HG03460 (cell line): ENCODE measurements at regions not wholly inside any gene's neighbourhood (a gene's known extent, or its start where the extent isn't known, plus 50 kb on each side); places are given as distances from the start of the nearest gene placed in this dataset.

Experiments used
- ATAC-seq: cut with Tn5 transposase; IDR thresholded peaks from one replicate; pipeline ENCODE4 v1.9.1; 2021; ENCODE audit not compliant: unreplicated experiment

DNA sequence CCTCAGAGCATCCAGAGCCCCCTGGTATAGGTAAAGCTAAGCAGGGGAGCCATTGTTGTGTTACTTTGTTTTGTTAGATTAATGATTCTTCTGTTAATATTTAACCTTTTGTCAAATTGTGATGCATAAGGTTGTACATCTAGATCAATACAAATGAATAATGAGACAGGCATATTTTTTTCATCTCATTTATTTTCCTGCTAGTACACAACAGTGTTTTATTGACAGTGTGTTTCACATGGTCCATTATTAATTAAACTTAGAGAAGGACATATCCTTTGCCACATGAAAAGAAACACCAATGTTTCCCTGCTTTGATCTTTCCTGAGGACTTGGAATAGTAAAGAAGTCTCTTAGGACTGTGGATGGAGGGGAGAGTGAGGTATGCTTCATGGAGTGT lies 543.6 kb upstream of the CFAP20DC start:
- ATAC-seq = no peak

GRCh38 chr3:59580996-59581395 lies 531.2 kb upstream of the CFAP20DC start:
- ATAC-seq = no peak

GRCh38 chr3:59580499-59580898 lies 530.7 kb upstream of the CFAP20DC start:
- ATAC-seq = no peak

DNA sequence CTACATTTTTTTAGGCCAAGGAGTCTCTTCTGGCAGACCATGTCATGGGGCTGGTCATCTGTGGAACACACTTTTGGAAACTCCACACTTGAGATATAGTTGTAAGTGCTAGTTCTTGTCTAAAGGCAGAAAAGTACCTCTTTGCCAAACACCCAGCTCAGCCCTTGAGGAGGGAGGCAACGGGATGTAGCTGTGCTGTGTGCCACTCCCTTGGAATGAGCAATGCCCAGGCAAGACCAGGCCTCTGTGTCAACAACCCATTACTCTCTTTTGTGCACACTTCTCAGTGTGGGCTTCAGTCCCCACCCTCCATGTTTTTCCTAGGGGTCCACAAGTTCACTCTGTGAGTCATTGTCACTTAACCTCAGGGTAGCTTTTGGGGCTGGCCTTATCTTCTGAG lies 528.3 kb upstream of the CFAP20DC start:
- ATAC-seq = no peak

DNA sequence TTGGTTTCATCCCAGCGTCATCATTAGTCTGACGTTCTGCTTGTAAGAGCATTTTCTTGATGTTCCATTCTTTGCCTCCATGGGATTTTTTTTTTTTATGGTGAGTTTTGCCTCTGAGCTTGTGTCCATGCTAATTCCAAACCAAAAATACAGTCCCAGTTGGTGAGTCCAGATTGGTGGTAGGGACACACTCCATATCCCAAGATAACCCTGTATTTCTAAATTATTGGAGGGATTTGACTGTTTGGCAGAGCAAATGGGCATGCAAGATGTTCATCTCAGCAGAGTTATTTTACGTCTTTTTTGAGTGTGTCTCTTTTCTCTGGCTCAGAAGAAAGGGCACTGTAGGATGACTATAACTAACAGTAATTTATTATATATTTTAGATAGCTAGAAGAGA lies 526.8 kb upstream of the CFAP20DC start:
- ATAC-seq = no peak

DNA sequence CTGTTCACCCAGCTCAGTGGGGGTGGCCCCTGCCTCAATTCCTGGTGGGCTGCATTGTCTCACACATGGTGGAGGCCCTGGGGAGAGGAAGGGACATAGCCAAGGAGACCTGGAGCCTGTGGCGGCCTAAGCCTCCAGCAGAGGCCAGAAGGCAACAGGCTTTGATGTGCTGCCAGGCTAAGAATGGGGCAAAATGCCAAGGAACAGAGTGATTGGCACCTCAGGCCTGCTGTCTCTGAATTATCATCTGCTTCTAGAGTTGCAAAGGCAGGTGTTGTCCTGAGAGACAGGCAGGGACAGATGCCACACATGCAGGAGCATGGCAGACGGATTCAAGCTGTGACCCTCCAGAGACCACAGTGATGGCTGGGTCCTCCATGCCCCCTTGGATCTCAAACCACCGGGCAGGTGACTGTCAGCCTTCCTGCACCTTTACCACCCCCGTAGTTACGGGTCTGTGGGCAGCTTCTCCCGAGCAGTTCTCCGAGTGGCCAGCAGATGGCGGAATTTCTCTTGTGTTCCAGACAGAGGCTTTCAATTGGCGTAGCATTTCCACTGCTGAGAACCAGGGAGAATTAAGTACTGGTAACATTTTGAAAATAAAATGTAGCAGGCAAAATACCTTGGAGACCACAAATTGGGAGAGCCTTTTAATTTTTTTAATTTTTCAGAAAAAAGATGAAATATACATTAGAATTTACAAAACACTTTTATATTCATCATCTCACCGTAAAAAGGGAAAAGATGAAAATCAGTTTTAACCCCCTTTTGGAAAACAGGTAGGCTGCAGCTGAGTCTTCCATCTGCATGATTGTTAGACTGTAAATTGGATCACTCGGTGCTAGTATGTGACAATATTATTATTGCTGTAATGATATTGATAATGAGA lies 525.5 kb upstream of the CFAP20DC start:
- peak; percentile 84 for ATAC-seq

GRCh38 chr3:59573911-59574310 lies 524.1 kb upstream of the CFAP20DC start:
- no peak for ATAC-seq

DNA sequence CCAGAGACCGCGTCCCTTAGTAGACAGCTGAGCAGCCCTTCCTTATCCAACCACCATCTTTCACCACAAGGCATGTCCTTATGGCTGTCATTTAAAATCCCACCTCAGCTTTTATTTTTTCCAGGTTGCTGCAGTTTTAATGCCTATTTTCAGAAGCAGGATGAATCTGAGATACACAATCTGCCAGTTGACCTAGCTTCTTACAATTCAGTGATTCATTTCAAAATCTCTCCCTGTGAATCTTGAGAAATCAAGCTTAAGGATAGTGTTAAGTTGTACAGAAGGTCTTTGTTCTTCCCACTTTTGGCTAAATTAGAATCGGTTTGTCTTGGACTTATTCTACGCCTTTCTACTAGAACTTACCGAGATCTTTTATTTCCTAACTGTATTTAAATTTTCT lies 522.3 kb upstream of the CFAP20DC start:
- no peak for ATAC-seq

- no peak for ATAC-seq
Measured at GRCh38 chr3:59570806-59571205, 521.0 kb upstream of the CFAP20DC start.

DNA sequence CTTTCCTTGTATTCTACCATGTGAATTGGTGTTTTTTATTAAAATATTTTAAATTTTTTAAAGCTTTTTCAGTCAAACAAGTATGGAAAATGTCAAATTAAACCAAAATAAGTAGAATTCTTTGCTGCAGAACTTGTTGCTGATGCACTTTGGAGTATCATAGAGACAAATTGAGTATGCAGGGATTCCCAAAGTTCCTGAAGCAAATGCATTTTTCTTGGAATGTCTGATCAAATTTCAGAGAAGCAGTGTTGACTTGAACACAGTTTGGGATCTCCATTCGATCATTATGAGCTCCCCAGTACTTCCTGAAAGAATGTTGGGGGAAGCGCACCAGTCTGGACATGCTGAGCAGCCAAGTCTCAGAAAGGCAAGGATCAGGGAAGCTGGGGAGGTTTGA lies 517.8 kb upstream of the CFAP20DC start:
- ATAC-seq = no peak

GRCh38 chr3:59566481-59566975 lies 516.7 kb upstream of the CFAP20DC start:
- ATAC-seq = peak; percentile 98

GRCh38 chr3:59565125-59565524 lies 515.3 kb upstream of the CFAP20DC start:
- ATAC-seq = no peak

DNA sequence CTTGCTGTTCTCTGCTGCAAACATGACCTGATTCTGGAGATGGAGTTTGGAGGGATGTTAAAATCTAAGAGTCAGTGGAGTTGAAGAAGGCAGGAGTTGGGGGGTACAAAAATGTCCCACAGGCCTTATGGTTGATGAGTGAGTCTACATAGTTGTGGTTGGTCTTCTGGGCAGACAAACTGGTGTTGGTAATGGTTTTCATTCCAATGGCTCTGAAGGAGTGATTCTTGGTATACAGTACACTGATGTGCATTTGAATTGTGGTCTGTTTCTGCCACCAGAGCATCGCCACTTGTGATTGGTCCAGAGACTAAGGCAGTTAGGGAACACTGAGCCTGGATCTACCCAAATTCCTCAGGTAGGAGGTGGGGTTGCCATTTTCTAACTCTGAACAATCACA lies 514.1 kb upstream of the CFAP20DC start:
- ATAC-seq = no peak

GRCh38 chr3:59563072-59563605 lies 513.3 kb upstream of the CFAP20DC start:
- no peak for ATAC-seq

GRCh38 chr3:59559721-59560435 lies 510.1 kb upstream of the CFAP20DC start:
- ATAC-seq = no peak

DNA sequence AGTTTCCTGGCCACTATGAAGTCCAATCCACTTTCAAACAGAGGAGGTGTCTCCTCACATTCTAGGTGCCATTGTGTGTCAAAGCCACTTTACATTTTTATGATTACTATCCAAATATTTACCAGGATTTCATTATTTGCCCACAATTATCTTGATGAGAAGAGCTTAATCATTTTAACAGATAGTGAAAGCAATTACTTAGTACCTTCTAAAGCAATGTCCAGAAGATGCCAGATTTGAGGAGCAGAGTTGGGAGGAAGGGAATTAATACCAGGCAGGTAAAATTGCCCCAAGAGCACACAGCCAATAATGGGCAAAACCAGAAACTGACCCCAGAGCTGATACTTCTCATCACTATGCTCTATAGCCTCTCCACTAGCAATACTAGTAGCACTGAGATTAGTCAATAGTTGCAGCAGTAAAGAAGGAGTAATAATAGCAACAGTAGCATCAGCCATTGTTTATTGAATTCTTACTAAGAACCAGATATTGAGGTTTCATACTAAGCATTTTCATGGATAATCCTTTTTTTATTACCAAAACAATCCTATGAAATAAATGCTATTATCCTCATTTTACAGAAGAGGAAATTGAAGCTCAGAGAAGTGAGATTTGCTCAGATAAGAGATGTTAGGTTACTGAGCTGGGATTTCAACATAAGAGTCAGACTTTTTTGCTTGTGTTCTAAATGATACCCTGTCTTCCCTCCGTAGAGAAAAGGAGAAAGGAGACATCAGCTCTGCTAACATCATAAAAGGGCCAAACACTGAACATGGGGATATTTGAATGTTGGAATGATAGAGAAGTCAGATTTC lies 509.3 kb upstream of the CFAP20DC start:
- no peak for ATAC-seq

DNA sequence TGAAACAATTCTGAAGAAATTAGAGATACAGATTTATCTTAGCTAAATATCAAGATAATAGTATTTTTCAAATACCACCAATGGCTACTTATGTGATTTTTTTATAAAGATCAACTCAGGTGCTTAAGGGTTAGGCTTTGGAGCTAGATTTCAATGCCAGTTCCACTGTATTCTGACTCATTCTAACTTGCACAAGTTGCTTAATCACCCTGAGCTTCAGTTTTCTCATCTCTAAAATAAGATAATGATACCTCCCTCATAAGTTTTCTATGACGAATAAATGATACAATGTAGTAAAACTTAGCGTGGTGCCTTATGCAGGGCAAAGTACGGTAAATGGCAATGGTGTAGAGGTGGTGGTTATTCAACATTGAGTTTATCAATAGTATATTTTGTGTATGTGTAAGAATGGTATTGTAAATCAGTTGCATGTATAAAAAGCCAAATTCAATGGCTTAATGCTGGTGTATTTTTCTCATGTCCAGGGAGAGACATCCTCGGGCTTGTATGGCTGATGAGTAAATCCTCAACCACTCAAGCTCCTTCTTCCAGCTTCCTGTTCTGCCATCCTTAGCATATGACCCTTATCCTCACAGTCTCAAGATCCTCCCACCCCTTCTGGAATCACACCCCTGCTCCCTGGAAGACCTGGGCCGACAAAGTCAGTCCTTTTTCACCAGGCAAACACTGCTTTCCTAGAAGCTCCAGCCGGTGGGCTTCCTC lies 505.9 kb upstream of the CFAP20DC start:
- no peak for ATAC-seq

DNA sequence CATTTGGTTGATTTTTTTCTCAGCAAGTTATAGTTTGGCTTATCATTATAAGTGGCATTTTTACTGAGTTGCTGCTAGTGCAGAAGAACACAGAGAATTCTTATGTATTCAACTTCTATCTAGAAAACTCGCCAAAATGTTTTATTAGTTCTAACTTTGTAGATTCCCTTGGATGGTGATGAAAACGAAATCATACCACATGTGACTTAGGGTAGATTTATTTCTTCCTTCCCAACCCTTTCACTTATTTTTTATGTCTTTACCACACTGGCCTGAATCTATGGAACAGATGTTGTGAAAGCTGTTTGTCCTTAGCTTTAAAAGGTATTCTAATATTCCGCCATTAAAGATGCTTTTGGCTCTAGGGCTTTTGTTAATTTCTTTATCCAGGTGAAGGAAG lies 503.3 kb upstream of the CFAP20DC start:
- no peak for ATAC-seq

DNA sequence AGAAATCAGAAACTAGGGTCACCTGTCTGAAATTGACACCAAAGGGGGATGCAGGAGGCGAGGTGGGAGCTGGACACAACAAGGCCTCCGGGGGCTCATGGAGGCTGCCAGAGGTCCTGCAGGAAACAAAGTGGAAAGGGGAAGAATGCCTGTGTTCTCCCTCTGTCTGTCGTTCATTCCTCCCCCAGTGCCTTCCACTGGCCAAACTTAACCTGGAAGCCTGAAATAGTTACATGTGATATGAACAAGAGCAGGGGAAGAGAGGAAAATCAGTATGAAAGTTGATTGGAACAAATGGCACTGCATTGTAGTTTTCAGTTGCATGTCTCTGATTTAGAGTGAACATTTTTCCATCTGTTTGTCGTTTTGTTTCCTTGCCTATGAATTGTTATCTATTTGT lies 502.0 kb upstream of the CFAP20DC start:
- no peak for ATAC-seq

DNA sequence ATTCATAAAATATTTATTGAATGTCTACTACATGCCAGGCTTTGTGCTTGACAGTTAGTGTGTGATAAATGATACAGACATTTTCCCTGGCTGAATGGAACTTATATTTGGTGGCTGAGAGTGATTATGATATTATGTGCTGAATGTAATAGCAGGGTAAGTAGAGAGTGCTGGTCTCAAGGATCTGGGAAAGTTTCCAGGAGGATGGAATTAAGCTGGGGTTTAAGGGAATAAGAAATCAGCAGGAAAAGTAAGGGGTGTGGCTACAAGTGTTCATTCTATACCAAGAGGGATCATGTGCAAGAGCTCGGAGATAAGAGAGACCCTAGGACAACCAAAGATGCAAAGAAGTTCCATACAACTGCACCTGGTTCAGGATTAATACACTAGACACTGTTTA lies 500.1 kb upstream of the CFAP20DC start:
- ATAC-seq = no peak
